Neural cell (in vitro differentiated cells): ENCODE measurements at regions not wholly inside any gene's neighbourhood (a gene's known extent, or its start where the extent isn't known, plus 50 kb on each side); places are given as distances from the start of the nearest gene placed in this dataset.
"Not testable (repeated sequence)": the region's sequence is repeated elsewhere in the genome, so short reads cannot be mapped to it uniquely, and the experiment has no call there.

Experiments used
- H2AFZ ChIP-seq: fragments of 200-600, 300-800 bp; sonication (generic), shearing (Covaris generic); 2 replicates; pipeline ENCODE4 v1.6.0; 2014; ENCODE audit warnings: low read depth, mild to moderate bottlenecking, antibody characterized with exemption, low read length, moderate library complexity
- H3F3A ChIP-seq: fragments of 200-600 bp; shearing (Covaris generic); 2 replicates; pipeline ENCODE4 v1.6.1; 2016; ENCODE audit warnings: mild to moderate bottlenecking, moderate library complexity, mixed read lengths, antibody characterized with exemption, low read length; ENCODE audit not compliant: insufficient read depth, poor library complexity, severe bottlenecking
- H3K27ac ChIP-seq: fragments of 200-600, 300-800 bp; sonication (generic), shearing (Covaris generic); 2 replicates; pipeline ENCODE4 v1.5.1; 2014; ENCODE audit warnings: mild to moderate bottlenecking, low read length, moderate library complexity
- H3K27me3 ChIP-seq: fragments of 300-800, 200-600 bp; sonication (generic), shearing (Covaris generic); 2 replicates; pipeline ENCODE4 v1.6.0; 2014; ENCODE audit warnings: mild to moderate bottlenecking, low read depth, low read length, moderate library complexity; ENCODE audit not compliant: insufficient read depth
- H3K36me3 ChIP-seq: fragments of 300-800, 200-600 bp; sonication (generic), shearing (Covaris generic); 2 replicates; pipeline ENCODE4 v1.5.1; 2014; ENCODE audit warnings: mild to moderate bottlenecking, antibody characterized with exemption, low read length, moderate library complexity; ENCODE audit not compliant: insufficient read depth
- H3K4me2 ChIP-seq: fragments of 300-800, 200-600 bp; sonication (generic), shearing (Covaris generic); 2 replicates; pipeline ENCODE4 v1.6.0; 2014; ENCODE audit warnings: mild to moderate bottlenecking, low read length
- H3K4me3 ChIP-seq: fragments of 300-800, 200-600 bp; sonication (generic), shearing (Covaris generic); 2 replicates; pipeline ENCODE4 v1.5.1; 2014; ENCODE audit warnings: mild to moderate bottlenecking, low read length, moderate library complexity
- H3K79me2 ChIP-seq: fragments of 200-600 bp; shearing (Covaris generic); replicated peaks from 2 replicates; pipeline ENCODE4 v1.6.0; 2014; ENCODE audit warnings: mild to moderate bottlenecking, low read length, moderate library complexity; ENCODE audit not compliant: insufficient read depth
- H3K9ac ChIP-seq: fragments of 300-800, 200-600 bp; sonication (generic), shearing (Covaris generic); 2 replicates; pipeline ENCODE4 v1.6.1; 2016; ENCODE audit warnings: mild to moderate bottlenecking, low read length, mixed read lengths
- H3K9me2 ChIP-seq: fragments of 200-600 bp; shearing (Covaris generic); 2 replicates; pipeline ENCODE4 v1.6.1; 2016; ENCODE audit warnings: mild to moderate bottlenecking, low read length, mixed read lengths; ENCODE audit not compliant: insufficient read depth
- H3K9me3 ChIP-seq: fragments of 200-600, 300-800 bp; sonication (generic), shearing (Covaris generic); 2 replicates; pipeline ENCODE4 v1.6.1; 2016; ENCODE audit warnings: mild to moderate bottlenecking, mixed run types, low read length, moderate library complexity, mixed read lengths
- H4K20me1 ChIP-seq: fragments of 200-600 bp; shearing (Covaris generic); 2 replicates; pipeline ENCODE4 v1.6.1; 2016; ENCODE audit warnings: mild to moderate bottlenecking, mixed run types; ENCODE audit not compliant: insufficient read depth
- EP300 ChIP-seq: fragments of 450-650 bp; conservative IDR thresholded peaks from 2 replicates; pipeline ENCODE4 v1.6.1; 2014; ENCODE audit warnings: antibody characterized with exemption, mild to moderate bottlenecking, moderate library complexity; ENCODE audit not compliant: poor library complexity, severe bottlenecking
- EZH2 ChIP-seq: fragments of 200-600, 300-800 bp; shearing (Covaris generic), sonication (generic); IDR thresholded peaks from 2 replicates; pipeline ENCODE4 v1.6.1; 2014; ENCODE audit warnings: antibody characterized with exemption, low read length, borderline replicate concordance, mild to moderate bottlenecking; ENCODE audit not compliant: insufficient read depth, poor library complexity, severe bottlenecking
- MXI1 ChIP-seq: fragments of 450-650 bp; conservative IDR thresholded peaks from 2 replicates; pipeline ENCODE4 v1.6.1; 2014; ENCODE audit warnings: antibody characterized with exemption, mild to moderate bottlenecking; ENCODE audit not compliant: poor library complexity, severe bottlenecking
- POLR2AphosphoS5 ChIP-seq: IDR thresholded peaks from 2 replicates; pipeline ENCODE4 v1.6.1; 2012
- RAD21 ChIP-seq: fragments of 450-650 bp; conservative IDR thresholded peaks from 2 replicates; pipeline ENCODE4 v1.6.1; 2014; ENCODE audit warnings: antibody characterized with exemption, mild to moderate bottlenecking, moderate library complexity
- SMC3 ChIP-seq: fragments of 450-650 bp; conservative IDR thresholded peaks from 2 replicates; pipeline ENCODE4 v1.6.1; 2014; ENCODE audit warnings: antibody characterized with exemption, mild to moderate bottlenecking, moderate library complexity; ENCODE audit not compliant: poor library complexity
- TAF1 ChIP-seq: IDR thresholded peaks from 2 replicates; pipeline ENCODE4 v1.6.1; 2012; ENCODE audit warnings: low read depth
- TF ChIP-seq, protein P1 (sequence below): IDR thresholded peaks from 2 replicates; pipeline ENCODE4 v1.6.1; 2012; ENCODE audit warnings: borderline replicate concordance
- TF ChIP-seq, protein P2 (sequence below): fragments of 450-650 bp; IDR thresholded peaks from 2 replicates; pipeline ENCODE4 v1.5.1; 2014; ENCODE audit warnings: antibody characterized with exemption, mild to moderate bottlenecking, moderate library complexity; ENCODE audit not compliant: poor library complexity, severe bottlenecking

DNA sequence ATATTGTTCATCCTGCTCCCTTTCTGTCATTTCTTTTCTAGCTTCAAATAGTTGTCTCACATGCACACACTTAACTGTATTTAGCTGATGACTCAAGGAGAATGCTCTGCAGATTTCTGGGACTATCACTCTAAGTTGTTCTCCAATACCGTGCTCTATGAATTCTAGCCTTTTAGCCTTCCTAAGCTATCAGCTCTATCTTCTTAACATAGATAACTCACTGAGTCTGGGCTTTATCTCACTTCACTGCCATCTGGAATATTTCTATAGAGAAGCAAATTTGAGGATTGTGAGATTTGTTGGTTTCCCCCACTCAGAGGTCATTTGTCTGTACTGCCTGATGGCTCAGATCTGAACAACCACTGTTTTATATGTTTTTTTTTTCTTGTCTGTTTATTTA, 369.7 kb downstream of the TUSC1 start:
- no peak overlapping the region for H3K4me2 ChIP-seq
- H4K20me1 ChIP-seq, result no peaks in the 10 kb centered on the region
- no peaks in the 10 kb centered on the region for H3K36me3 ChIP-seq
- no peaks in the 10 kb centered on the region for H3K9me2 ChIP-seq
- H2AFZ ChIP-seq, result no peak overlapping the region
- no peaks in the 10 kb centered on the region for H3K9me3 ChIP-seq
- TF ChIP-seq SMC3 (no peak), EP300 (no peak), RAD21 (no peak), MXI1 (no peak), TAF1 (no peak), POLR2AphosphoS5 (no peak), EZH2 (no peak)
- TF ChIP-seq, protein P1, sequence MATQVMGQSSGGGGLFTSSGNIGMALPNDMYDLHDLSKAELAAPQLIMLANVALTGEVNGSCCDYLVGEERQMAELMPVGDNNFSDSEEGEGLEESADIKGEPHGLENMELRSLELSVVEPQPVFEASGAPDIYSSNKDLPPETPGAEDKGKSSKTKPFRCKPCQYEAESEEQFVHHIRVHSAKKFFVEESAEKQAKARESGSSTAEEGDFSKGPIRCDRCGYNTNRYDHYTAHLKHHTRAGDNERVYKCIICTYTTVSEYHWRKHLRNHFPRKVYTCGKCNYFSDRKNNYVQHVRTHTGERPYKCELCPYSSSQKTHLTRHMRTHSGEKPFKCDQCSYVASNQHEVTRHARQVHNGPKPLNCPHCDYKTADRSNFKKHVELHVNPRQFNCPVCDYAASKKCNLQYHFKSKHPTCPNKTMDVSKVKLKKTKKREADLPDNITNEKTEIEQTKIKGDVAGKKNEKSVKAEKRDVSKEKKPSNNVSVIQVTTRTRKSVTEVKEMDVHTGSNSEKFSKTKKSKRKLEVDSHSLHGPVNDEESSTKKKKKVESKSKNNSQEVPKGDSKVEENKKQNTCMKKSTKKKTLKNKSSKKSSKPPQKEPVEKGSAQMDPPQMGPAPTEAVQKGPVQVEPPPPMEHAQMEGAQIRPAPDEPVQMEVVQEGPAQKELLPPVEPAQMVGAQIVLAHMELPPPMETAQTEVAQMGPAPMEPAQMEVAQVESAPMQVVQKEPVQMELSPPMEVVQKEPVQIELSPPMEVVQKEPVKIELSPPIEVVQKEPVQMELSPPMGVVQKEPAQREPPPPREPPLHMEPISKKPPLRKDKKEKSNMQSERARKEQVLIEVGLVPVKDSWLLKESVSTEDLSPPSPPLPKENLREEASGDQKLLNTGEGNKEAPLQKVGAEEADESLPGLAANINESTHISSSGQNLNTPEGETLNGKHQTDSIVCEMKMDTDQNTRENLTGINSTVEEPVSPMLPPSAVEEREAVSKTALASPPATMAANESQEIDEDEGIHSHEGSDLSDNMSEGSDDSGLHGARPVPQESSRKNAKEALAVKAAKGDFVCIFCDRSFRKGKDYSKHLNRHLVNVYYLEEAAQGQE, result no peak
- TF ChIP-seq, protein P2, sequence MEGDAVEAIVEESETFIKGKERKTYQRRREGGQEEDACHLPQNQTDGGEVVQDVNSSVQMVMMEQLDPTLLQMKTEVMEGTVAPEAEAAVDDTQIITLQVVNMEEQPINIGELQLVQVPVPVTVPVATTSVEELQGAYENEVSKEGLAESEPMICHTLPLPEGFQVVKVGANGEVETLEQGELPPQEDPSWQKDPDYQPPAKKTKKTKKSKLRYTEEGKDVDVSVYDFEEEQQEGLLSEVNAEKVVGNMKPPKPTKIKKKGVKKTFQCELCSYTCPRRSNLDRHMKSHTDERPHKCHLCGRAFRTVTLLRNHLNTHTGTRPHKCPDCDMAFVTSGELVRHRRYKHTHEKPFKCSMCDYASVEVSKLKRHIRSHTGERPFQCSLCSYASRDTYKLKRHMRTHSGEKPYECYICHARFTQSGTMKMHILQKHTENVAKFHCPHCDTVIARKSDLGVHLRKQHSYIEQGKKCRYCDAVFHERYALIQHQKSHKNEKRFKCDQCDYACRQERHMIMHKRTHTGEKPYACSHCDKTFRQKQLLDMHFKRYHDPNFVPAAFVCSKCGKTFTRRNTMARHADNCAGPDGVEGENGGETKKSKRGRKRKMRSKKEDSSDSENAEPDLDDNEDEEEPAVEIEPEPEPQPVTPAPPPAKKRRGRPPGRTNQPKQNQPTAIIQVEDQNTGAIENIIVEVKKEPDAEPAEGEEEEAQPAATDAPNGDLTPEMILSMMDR, result no peak
- H3F3A ChIP-seq, result no peaks in the 10 kb centered on the region
- H3K27ac ChIP-seq, result no peak overlapping the region
- H3K4me3 ChIP-seq, result no peak overlapping the region
- H3K79me2 ChIP-seq, result no peaks in the 10 kb centered on the region
- no peaks in the 10 kb centered on the region for H3K27me3 ChIP-seq
- no peak overlapping the region for H3K9ac ChIP-seq

DNA sequence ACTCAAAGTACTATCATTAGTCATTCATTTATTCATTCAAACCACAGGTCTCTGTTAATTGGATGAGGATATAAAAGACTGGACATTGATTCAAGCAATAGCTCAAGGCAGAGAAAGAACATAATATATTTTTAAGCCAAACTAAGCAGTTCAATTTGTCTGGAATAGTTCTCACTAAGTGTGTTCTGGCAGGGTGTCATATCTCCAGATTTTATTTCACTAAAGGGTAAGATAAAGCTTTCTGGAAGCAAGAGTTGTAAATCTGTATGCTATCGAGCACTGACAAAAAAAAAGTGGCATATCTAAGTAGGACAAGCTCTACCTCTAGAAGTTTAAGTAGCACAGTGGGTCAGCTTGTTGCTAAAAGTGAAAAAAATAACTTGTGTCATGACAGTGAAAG, 375.6 kb downstream of the TUSC1 start:
- H2AFZ ChIP-seq, result no peak overlapping the region
- no peak overlapping the region for H3K9ac ChIP-seq
- H3K9me2 ChIP-seq, result no peaks in the 10 kb centered on the region
- no peak overlapping the region for H3K4me2 ChIP-seq
- H3K27me3 ChIP-seq, result no peaks in the 10 kb centered on the region
- H3K27ac ChIP-seq, result no peak overlapping the region
- no peaks in the 10 kb centered on the region for H3K36me3 ChIP-seq
- no peaks in the 10 kb centered on the region for H3K9me3 ChIP-seq
- H3K4me3 ChIP-seq, result no peak overlapping the region
- H3K79me2 ChIP-seq, result no peaks in the 10 kb centered on the region
- H3F3A ChIP-seq, result no peaks in the 10 kb centered on the region
- TF ChIP-seq RAD21 (no peak), EZH2 (no peak)
- no peaks in the 10 kb centered on the region for H4K20me1 ChIP-seq

DNA sequence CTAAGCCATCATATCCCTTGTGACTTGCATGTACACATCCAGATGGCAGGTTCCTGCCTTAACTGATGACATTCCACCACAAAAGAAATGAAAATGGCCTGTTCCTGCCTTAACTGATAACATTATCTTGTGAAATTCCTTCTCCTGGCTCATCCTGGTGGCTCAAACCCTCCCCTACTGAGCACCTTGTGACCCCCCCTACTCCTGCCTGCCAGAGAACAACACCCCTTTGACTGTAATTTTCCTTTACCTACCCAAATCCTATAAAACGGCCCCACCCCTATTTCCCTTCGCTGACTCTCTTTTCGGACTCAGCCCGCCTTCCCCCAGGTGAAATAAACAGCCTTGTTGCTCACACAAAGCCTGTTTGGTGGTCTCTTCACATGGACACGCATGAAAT, 390.0 kb downstream of the TUSC1 start:
- H3K9me3 ChIP-seq, H3F3A ChIP-seq, H3K27me3 ChIP-seq, H2AFZ ChIP-seq, H3K9ac ChIP-seq, H3K79me2 ChIP-seq, H3K27ac ChIP-seq, H3K9me2 ChIP-seq, H3K4me2 ChIP-seq, H3K36me3 ChIP-seq, H4K20me1 ChIP-seq, H3K4me3 ChIP-seq: not testable (repeated sequence)
